WTC11 (cell line): ENCODE measurements at regions not wholly inside any gene's neighbourhood (a gene's known extent, or its start where the extent isn't known, plus 50 kb on each side); places are given as distances from the start of the nearest gene placed in this dataset.

Experiments used
- ATAC-seq: fragments of 200-7000 bp; cut with Tn5 transposase; 2 replicates; pipeline ENCODE4 v1.10.0; 2021; ENCODE audit warnings: mild to moderate bottlenecking, moderate library complexity
- CTCF ChIA-PET: fragments of 300-600 bp; sonication (Branson Sonifier 250); formaldehyde crosslinking; loops from one replicate; lab custom pipeline; 2021; ENCODE audit warnings: antibody characterized with exemption; lab: Charles Lee
- POLR2A ChIA-PET: fragments of 350-600 bp; sonication (Branson Sonifier 250); formaldehyde crosslinking; loops from one replicate; lab custom pipeline; 2021; ENCODE audit warnings: antibody characterized with exemption; lab: Charles Lee
- DNase-seq: peaks from one replicate; pipeline ENCODE4 v3.0.0; 2021; ENCODE audit warnings: low spot score
- H3K27ac Mint-ChIP-seq: 2 replicates; pipeline ENCODE4 v1.8.0; 2021; ENCODE audit warnings: mixed read lengths
- H3K27me3 Mint-ChIP-seq: 2 replicates; pipeline ENCODE4 v1.8.0; 2021; ENCODE audit warnings: low read depth, mild to moderate bottlenecking, moderate library complexity, mixed read lengths
- H3K36me3 Mint-ChIP-seq: 2 replicates; pipeline ENCODE4 v1.8.0; 2021; ENCODE audit warnings: mixed read lengths
- H3K4me1 Mint-ChIP-seq: 2 replicates; pipeline ENCODE4 v1.8.0; 2022; ENCODE audit warnings: mixed read lengths
- H3K4me3 Mint-ChIP-seq: 2 replicates; pipeline ENCODE4 v1.8.0; 2021; ENCODE audit warnings: mild to moderate bottlenecking, moderate library complexity, mixed read lengths
- H3K9me3 Mint-ChIP-seq: 2 replicates; pipeline ENCODE4 v1.8.0; 2021; ENCODE audit warnings: mixed read lengths
- CBFB ChIP-seq: sonication (generic); formaldehyde crosslinking; IDR thresholded peaks from 2 replicates; pipeline ENCODE4 v1.8.1; 2022; ENCODE audit warnings: mild to moderate bottlenecking, low read depth, missing genetic modification reagents
- CTCF ChIP-seq: fragments of 200-600 bp; IDR thresholded peaks from 2 replicates; pipeline ENCODE4 v1.8.0; 2022; ENCODE audit warnings: antibody characterized with exemption
- E2F1 ChIP-seq: sonication (generic); formaldehyde crosslinking; IDR thresholded peaks from 2 replicates; pipeline ENCODE4 v1.8.0; 2022; ENCODE audit warnings: mild to moderate bottlenecking, missing genetic modification reagents
- ELF4 ChIP-seq: sonication (generic); formaldehyde crosslinking; IDR thresholded peaks from 2 replicates; pipeline ENCODE4 v1.8.1; 2022; ENCODE audit warnings: low read depth, mild to moderate bottlenecking, moderate library complexity, missing genetic modification reagents
- EMX1 ChIP-seq: fragments of 250-450 bp; sonication (Bioruptor Pico); IDR thresholded peaks from 2 replicates; pipeline ENCODE4 v1.8.0; 2021; ENCODE audit warnings: mild to moderate bottlenecking
- ERG ChIP-seq: fragments of 250-450 bp; sonication (Bioruptor Pico); IDR thresholded peaks from 2 replicates; pipeline ENCODE4 v1.8.0; 2021; ENCODE audit warnings: mild to moderate bottlenecking
- ETV6 ChIP-seq: sonication (generic); formaldehyde crosslinking; IDR thresholded peaks from 2 replicates; pipeline ENCODE4 v1.8.1; 2022; ENCODE audit warnings: mild to moderate bottlenecking, missing genetic modification reagents
- FOXJ3 ChIP-seq: sonication (generic); formaldehyde crosslinking; IDR thresholded peaks from 2 replicates; pipeline ENCODE4 v1.9.0; 2021; ENCODE audit warnings: missing genetic modification reagents, mild to moderate bottlenecking, borderline replicate concordance
- FOXK1 ChIP-seq: sonication (generic); formaldehyde crosslinking; IDR thresholded peaks from 2 replicates; pipeline ENCODE4 v1.8.0; 2022; ENCODE audit warnings: mild to moderate bottlenecking, moderate library complexity, missing genetic modification reagents
- GABPB1 ChIP-seq: sonication (generic); formaldehyde crosslinking; IDR thresholded peaks from 2 replicates; pipeline ENCODE4 v1.8.1; 2023; ENCODE audit warnings: mild to moderate bottlenecking, missing genetic modification reagents
- MXD4 ChIP-seq: fragments of 250-450 bp; sonication (Bioruptor Pico); IDR thresholded peaks from 2 replicates; pipeline ENCODE4 v1.8.0; 2021; ENCODE audit warnings: mild to moderate bottlenecking, moderate library complexity, borderline replicate concordance
- NFYB ChIP-seq: sonication (generic); formaldehyde crosslinking; conservative IDR thresholded peaks from 2 replicates; pipeline ENCODE4 v1.8.0; 2022; ENCODE audit warnings: low read depth, missing genetic modification reagents
- PRDM15 ChIP-seq: sonication (generic); formaldehyde crosslinking; IDR thresholded peaks from 2 replicates; pipeline ENCODE4 v1.8.0; 2022; ENCODE audit warnings: missing genetic modification reagents
- RORB ChIP-seq: fragments of 250-450 bp; sonication (Bioruptor Pico); IDR thresholded peaks from 2 replicates; pipeline ENCODE4 v1.9.0; 2021; ENCODE audit warnings: mild to moderate bottlenecking
- SMAD4 ChIP-seq: sonication (generic); formaldehyde crosslinking; IDR thresholded peaks from 2 replicates; pipeline ENCODE4 v1.8.0; 2022; ENCODE audit warnings: mild to moderate bottlenecking, missing genetic modification reagents
- SP1 ChIP-seq: sonication (generic); formaldehyde crosslinking; conservative IDR thresholded peaks from 2 replicates; pipeline ENCODE4 v1.8.1; 2022; ENCODE audit warnings: missing genetic modification reagents
- TEAD1 ChIP-seq: sonication (generic); formaldehyde crosslinking; IDR thresholded peaks from 2 replicates; pipeline ENCODE4 v1.8.0; 2022; ENCODE audit warnings: mild to moderate bottlenecking, missing genetic modification reagents
- TP53 ChIP-seq: sonication (generic); formaldehyde crosslinking; IDR thresholded peaks from 2 replicates; pipeline ENCODE4 v1.8.1; 2023; ENCODE audit warnings: mild to moderate bottlenecking, missing genetic modification reagents
- ZBTB43 ChIP-seq: sonication (generic); formaldehyde crosslinking; IDR thresholded peaks from 2 replicates; pipeline ENCODE4 v1.8.1; 2023; ENCODE audit warnings: mild to moderate bottlenecking, missing genetic modification reagents
- ZNF263 ChIP-seq: sonication (generic); formaldehyde crosslinking; IDR thresholded peaks from 2 replicates; pipeline ENCODE4 v1.8.1; 2022; ENCODE audit warnings: low read depth, mild to moderate bottlenecking, moderate library complexity, missing genetic modification reagents

- no peak for ATAC-seq
- DNase-seq: no peak
- H3K9me3 Mint-ChIP-seq: no peaks in the 10 kb centered on the region
- TF ChIP-seq ERG: no peak
- no peak for TF ChIP-seq ZBTB43 (CRISPR knock-in tag)
- no peak for TF ChIP-seq PRDM15 (CRISPR knock-in tag)
- TF ChIP-seq, all 79 proteins: peak for 0
- H3K4me3 Mint-ChIP-seq: no peak overlapping the region
- no peaks in the 10 kb centered on the region; the same call in 1 of the 2 replicates for H3K27me3 Mint-ChIP-seq
- H3K4me1 Mint-ChIP-seq: peaks cover 52% of the 10 kb centered on the region
- ChIA-PET CTCF (no interaction called here), POLR2A (no interaction called here)
- no peaks in the 10 kb centered on the region for H3K36me3 Mint-ChIP-seq
- no peak overlapping the region for H3K27ac Mint-ChIP-seq
These were observed 229.9 kb downstream of the EFCAB11 start for GRCh38 chr14:89724628-89724960.

- H3K4me1 Mint-ChIP-seq: peaks cover 52% of the 10 kb centered on the region
These were observed 230.5 kb downstream of the EFCAB11 start for GRCh38 chr14:89723930-89724627.

GRCh38 chr14:89721956-89722355 lies 232.6 kb downstream of the EFCAB11 start:
- peaks cover 52% of the 10 kb centered on the region for H3K4me1 Mint-ChIP-seq
- no peaks in the 10 kb centered on the region for H3K9me3 Mint-ChIP-seq
- H3K27ac Mint-ChIP-seq: peak overlapping the region; percentile 93
- DNase-seq: no peak
- no peaks in the 10 kb centered on the region for H3K36me3 Mint-ChIP-seq
- H3K4me3 Mint-ChIP-seq: no peak overlapping the region
- ATAC-seq: no peak
- H3K27me3 Mint-ChIP-seq: no peaks in the 10 kb centered on the region
- ChIA-PET CTCF (interaction anchor here (1.5 to 2.2 kb wide), 2 partner anchors 107 to 217 kb away, joined by 3 to 5 read pairs; no protein-coding TSS in a partner anchor), POLR2A (no interaction called here)
- TF ChIP-seq EMX1 (CRISPR knock-in tag) (no peak), ZBTB43 (CRISPR knock-in tag) (no peak), FOXK1 (no peak), CBFB (CRISPR knock-in tag) (no peak), GABPB1 (CRISPR knock-in tag) (no peak), E2F1 (CRISPR knock-in tag) (no peak), TP53 (CRISPR knock-in tag) (no peak), ELF4 (CRISPR knock-in tag) (no peak), SMAD4 (CRISPR knock-in tag) (no peak)

More at GRCh38 chr14:89723930-89724627, 230.5 kb downstream of the EFCAB11 start:
- ATAC-seq (no peak), DNase-seq (no peak)
- H3K9me3 Mint-ChIP-seq: no peaks in the 10 kb centered on the region
- CTCF ChIA-PET: no interaction called here
- no peaks in the 10 kb centered on the region; the same call in 1 of the 2 replicates for H3K27me3 Mint-ChIP-seq
- H3K27ac Mint-ChIP-seq: no peak overlapping the region
- H3K36me3 Mint-ChIP-seq: no peaks in the 10 kb centered on the region
- H3K4me3 Mint-ChIP-seq: no peak overlapping the region
- no peak for TF ChIP-seq MXD4 (CRISPR knock-in tag)
- no peak for TF ChIP-seq CTCF
- no peak for TF ChIP-seq SP1
- no peak for TF ChIP-seq NFYB (CRISPR knock-in tag)
- TF ChIP-seq SMAD4 (CRISPR knock-in tag): no peak
- no peak for TF ChIP-seq RORB (CRISPR knock-in tag)
- TF ChIP-seq ETV6: no peak
- no peak for TF ChIP-seq ZNF263 (CRISPR knock-in tag)
- no peak for TF ChIP-seq FOXJ3 (CRISPR knock-in tag)
- TF ChIP-seq TEAD1 (CRISPR knock-in tag): no peak
- POLR2A ChIA-PET: no interaction called here
